ENCODE measurements at regions not wholly inside any gene's neighbourhood (a gene's known extent, or its start where the extent isn't known, plus 50 kb on each side); places are given as distances from the start of the nearest gene placed in this dataset.
"Not testable (repeated sequence)": the region's sequence is repeated elsewhere in the genome, so short reads cannot be mapped to it uniquely, and the experiment has no call there.

GRCh38 chr4:4116901-4117300, 109.8 kb downstream of the OTOP1 start:
- not testable (repeated sequence) for TF ChIP-seq CTCF, POLR2A (IDR thresholded peaks at IDR 0.05)
